Coronary artery (tissue), 2 donors: ENCODE measurements at regions not wholly inside any gene's neighbourhood (a gene's known extent, or its start where the extent isn't known, plus 50 kb on each side); places are given as distances from the start of the nearest gene placed in this dataset.

Experiments
- DNase-seq: peaks from one replicate; pipeline ENCODE4 v3.0.0-alpha.2; 2017; ENCODE audit warnings: low spot score
- H3K27ac ChIP-seq, 2 donors: fragments of 200-600 bp; sonication (generic); one replicate each; pipeline ENCODE4 v1.5.1; 2016 to 2019
- H3K4me3 ChIP-seq: fragments of 200-600 bp; sonication (generic); 2 replicates; pipeline ENCODE4 v1.5.1; 2016; ENCODE audit warnings: mild to moderate bottlenecking, moderate library complexity
- CTCF ChIP-seq: fragments of 200-600 bp; sonication (generic); IDR thresholded peaks from one replicate; pipeline ENCODE4 v1.5.1; 2019; ENCODE audit warnings: antibody characterized with exemption

GRCh38 chr13:85371254-85371653, 428.0 kb downstream of the SLITRK6 start:
- TF ChIP-seq CTCF = no peak
- Histone ChIP-seq H3K4me3 (no peak overlapping the region), H3K27ac (no peak overlapping the region)
- no peak for DNase-seq

- no peak for TF ChIP-seq CTCF
- H3K27ac ChIP-seq = no peak overlapping the region
Observed at GRCh38 chr13:85368686-85369085, 430.5 kb downstream of the SLITRK6 start.

GRCh38 chr13:85367887-85368286, 431.3 kb downstream of the SLITRK6 start:
- TF ChIP-seq CTCF = no peak
- DNase-seq = no peak
- Histone ChIP-seq H3K4me3 (no peak overlapping the region), H3K27ac (no peak overlapping the region)

More at GRCh38 chr13:85368686-85369085, 430.5 kb downstream of the SLITRK6 start:
- DNase-seq = no peak
- no peak overlapping the region for H3K4me3 ChIP-seq

- DNase-seq = no peak
- TF ChIP-seq CTCF = no peak
- Histone ChIP-seq H3K4me3 (no peak overlapping the region), H3K27ac (no peak overlapping the region)
Observed at GRCh38 chr13:85366759-85367417, 432.3 kb downstream of the SLITRK6 start.

- no peak for TF ChIP-seq CTCF
- DNase-seq = no peak
- H3K27ac ChIP-seq = no peak overlapping the region
- no peak overlapping the region for H3K4me3 ChIP-seq
Observed at GRCh38 chr13:85363504-85363903, 435.7 kb downstream of the SLITRK6 start.

GRCh38 chr13:85362980-85363379, 436.2 kb downstream of the SLITRK6 start:
- H3K4me3 ChIP-seq = no peak overlapping the region
- no peak overlapping the region for H3K27ac ChIP-seq
- no peak for DNase-seq
- TF ChIP-seq CTCF = no peak

- no peak for DNase-seq
- H3K27ac ChIP-seq = no peak overlapping the region
- no peak for TF ChIP-seq CTCF
- no peak overlapping the region for H3K4me3 ChIP-seq
Observed at GRCh38 chr13:85347251-85347650, 452.0 kb downstream of the SLITRK6 start.
